WI38 (cell line): ENCODE measurements at regions not wholly inside any gene's neighbourhood (a gene's known extent, or its start where the extent isn't known, plus 50 kb on each side); places are given as distances from the start of the nearest gene placed in this dataset.

Experiments used
- H3K4me3 ChIP-seq: 2 replicates; pipeline ENCODE4 v1.5.1; 2011; ENCODE audit warnings: low read depth, mild to moderate bottlenecking, control low read depth, low read length
- CTCF ChIP-seq: IDR thresholded peaks from 2 replicates; pipeline ENCODE4 v1.5.1; 2012; ENCODE audit warnings: low read depth, mild to moderate bottlenecking, control low read depth, low read length

- no peak for TF ChIP-seq CTCF
- H3K4me3 ChIP-seq: no peak overlapping the region
Observed at GRCh38 chr5:8234179-8234770, 365.3 kb downstream of the MTRR start.

- TF ChIP-seq CTCF: no peak
- no peak overlapping the region for H3K4me3 ChIP-seq
Observed at GRCh38 chr5:8238080-8238479, 369.1 kb downstream of the MTRR start.

GRCh38 chr5:8239198-8239597 is 370.2 kb downstream of the MTRR start:
- H3K4me3 ChIP-seq: no peak overlapping the region
- TF ChIP-seq CTCF: no peak

GRCh38 chr5:8239646-8240045 is 370.7 kb downstream of the MTRR start:
- no peak for TF ChIP-seq CTCF
- H3K4me3 ChIP-seq: no peak overlapping the region

- no peak for TF ChIP-seq CTCF
- H3K4me3 ChIP-seq: no peak overlapping the region
Observed at GRCh38 chr5:8241076-8241475, 372.1 kb downstream of the MTRR start.

GRCh38 chr5:8241558-8241957 is 372.6 kb downstream of the MTRR start:
- TF ChIP-seq CTCF: no peak
- H3K4me3 ChIP-seq: no peak overlapping the region

- no peak overlapping the region for H3K4me3 ChIP-seq
- no peak for TF ChIP-seq CTCF
Observed at GRCh38 chr5:8247049-8247899, 378.3 kb downstream of the MTRR start.
